HepG2 (cell line): ENCODE measurements at regions not wholly inside any gene's neighbourhood (a gene's known extent, or its start where the extent isn't known, plus 50 kb on each side); places are given as distances from the start of the nearest gene placed in this dataset.
A peak's percentile ranks its signal among the peaks of the same experiment; 100 is the strongest.

Source experiments
- FUBP1 ChIP-seq: sonication (generic); formaldehyde crosslinking; IDR thresholded peaks from 2 replicates; pipeline ENCODE4 v1.5.1; 2020; ENCODE audit warnings: missing genetic modification reagents, mild to moderate bottlenecking, borderline replicate concordance
- HNF4A ChIP-seq: sonication (generic); formaldehyde crosslinking; IDR thresholded peaks from 2 replicates; pipeline ENCODE4 v1.4.0; 2020; ENCODE audit warnings: missing genetic modification reagents
- MYNN ChIP-seq: sonication (generic); formaldehyde crosslinking; IDR thresholded peaks from 2 replicates; pipeline ENCODE4 v1.4.0; 2020; ENCODE audit warnings: mild to moderate bottlenecking, low read depth, missing genetic modification reagents
- ZBTB10 ChIP-seq: sonication (generic); formaldehyde crosslinking; IDR thresholded peaks from 2 replicates; pipeline ENCODE4 v1.4.0; 2020; ENCODE audit warnings: missing genetic modification reagents, borderline replicate concordance
- ZBTB40 ChIP-seq, 2 experiments: fragments of 450-650 bp in 1 of 2; sonication (generic) in 1 of 2; formaldehyde crosslinking in 1 of 2; IDR thresholded peaks; 2 replicates each; pipeline versions ENCODE4 v1.6.1 to v1.8.0; 2016 to 2022; ENCODE audit warnings: antibody characterized with exemption in 1 of 2, mild to moderate bottlenecking in 1 of 2, missing genetic modification reagents in 1 of 2
- ZBTB49 ChIP-seq: sonication (generic); formaldehyde crosslinking; IDR thresholded peaks from 2 replicates; pipeline ENCODE4 v1.4.0; 2020; ENCODE audit warnings: missing genetic modification reagents, borderline replicate concordance
- ZNF333 ChIP-seq: sonication (generic); formaldehyde crosslinking; IDR thresholded peaks from 2 replicates; pipeline ENCODE4 v1.4.0; 2020; ENCODE audit warnings: mild to moderate bottlenecking, missing genetic modification reagents, borderline replicate concordance
- ZSCAN9 ChIP-seq: IDR thresholded peaks from 2 replicates; pipeline ENCODE4 v1.6.1; 2016; ENCODE audit warnings: borderline replicate concordance

GRCh38 chr17:72421128-72422092 lies 300.6 kb downstream of the SOX9 start (continued):
- TF ChIP-seq ZBTB40 (IDR thresholded peaks at IDR 0.05) (no peak), ZBTB40 (CRISPR knock-in tag; IDR thresholded peaks at IDR 0.05) (peak; percentile 83), ZBTB10 (CRISPR knock-in tag) (peak; percentile 53; the same call in 1 of the 2 replicates), ZBTB49 (CRISPR knock-in tag) (no peak), MYNN (no peak), FUBP1 (CRISPR knock-in tag) (no peak), ZNF333 (CRISPR knock-in tag) (peak; percentile 73; the same call in 1 of the 2 replicates), HNF4A (CRISPR knock-in tag) (peak; percentile 34), ZSCAN9 (CRISPR knock-in tag) (peak; percentile 69; the same call in 1 of the 2 replicates)
